ENCODE measurements at regions not wholly inside any gene's neighbourhood (a gene's known extent, or its start where the extent isn't known, plus 50 kb on each side); places are given as distances from the start of the nearest gene placed in this dataset.

GRCh38 chr12:68538726-68539614 is 71.7 kb upstream of the RAP1B start (continued):
- no peak for TF ChIP-seq CTCF (IDR thresholded peaks at IDR 0.05 in 2 of 3, conservative IDR thresholded peaks at IDR 0.05 in 1 of 3; ENCODE audit: borderline replicate concordance in 1 of 3, insufficient read depth in 1 of 3, low read depth in 2 of 3, low read length in 2 of 3)
- no peak for TF ChIP-seq JUND (IDR thresholded peaks at IDR 0.05)
- no peak for TF ChIP-seq POLR2AphosphoS5 (IDR thresholded peaks at IDR 0.05; ENCODE audit: low read depth, low read length)
- no peak for TF ChIP-seq SP1 (IDR thresholded peaks at IDR 0.05; ENCODE audit: low read depth)
- no peak for TF ChIP-seq SRF (IDR thresholded peaks at IDR 0.05; ENCODE audit: low read depth)
- no peak for TF ChIP-seq ZFX (IDR thresholded peaks at IDR 0.05)

GRCh38 chr12:68539615-68539952 is 71.1 kb upstream of the RAP1B start:
- H3K4me2 ChIP-seq (ENCODE audit: low read length) = no peak overlapping the region
- H3K9ac ChIP-seq (ENCODE audit: low read length) = no peak overlapping the region
- H4K20me1 ChIP-seq (ENCODE audit: insufficient read depth) = no peaks in the 10 kb centered on the region
- ChIA-PET CTCF (no interaction called here), POLR2A (no interaction called here), RAD21 (ENCODE audit: low non-redundant PET in 1 of 2, low total read pairs in 2 of 2, uncharacterized antibody in 2 of 2, unreplicated experiment in 2 of 2) (no interaction called here)
- intact Hi-C loops (cut with micrococcal nuclease) = no loop called here
- no peaks in the 10 kb centered on the region for H3K4me1 ChIP-seq (ENCODE audit: control insufficient read depth in 1 of 2, insufficient read depth in 2 of 2, low read length in 2 of 2)
- no peak overlapping the region for H3K4me3 ChIP-seq (replicated peaks in 1 of 2; ENCODE audit: low read depth in 1 of 2, low read length in 2 of 2)
- no peaks in the 10 kb centered on the region for H3K9me2 ChIP-seq (ENCODE audit: insufficient read depth)
- H2AFZ ChIP-seq (ENCODE audit: low read depth, low read length, poor library complexity, severe bottlenecking) = no peak overlapping the region
- no peaks in the 10 kb centered on the region for H3K79me2 ChIP-seq (ENCODE audit: insufficient read depth, low read length)
- TF ChIP-seq TCF7L2 (IDR thresholded peaks at IDR 0.05; ENCODE audit: borderline replicate concordance, extremely low read depth, insufficient read depth, insufficient read length) (no peak), ZBTB33 (IDR thresholded peaks at IDR 0.05; ENCODE audit: extremely low read depth, insufficient replicate concordance, low read length) (no peak), ATF3 (IDR thresholded peaks at IDR 0.05) (no peak), EZH2phosphoT487 (IDR thresholded peaks at IDR 0.05; ENCODE audit: borderline replicate concordance) (no peak), EGR1 (IDR thresholded peaks at IDR 0.05; ENCODE audit: low read depth) (no peak), ELF1 (IDR thresholded peaks at IDR 0.05; ENCODE audit: borderline replicate concordance, low read depth) (no peak), ZFX (IDR thresholded peaks at IDR 0.05) (no peak), REST (IDR thresholded peaks at IDR 0.05; ENCODE audit: low read depth) (no peak), JUND (IDR thresholded peaks at IDR 0.05) (no peak), MAX (IDR thresholded peaks at IDR 0.05) (no peak), CBX3 (IDR thresholded peaks at IDR 0.05; ENCODE audit: low read depth) (no peak), FOSL1 (IDR thresholded peaks at IDR 0.05; ENCODE audit: low read depth) (no peak)
- H3K36me3 ChIP-seq (ENCODE audit: control insufficient read depth in 1 of 2, insufficient read depth in 2 of 2, low read length in 2 of 2) = no peaks in the 10 kb centered on the region
- H3K27ac ChIP-seq (ENCODE audit: low read depth, low read length) = no peak overlapping the region
- H3K27me3 ChIP-seq (ENCODE audit: insufficient read depth, low read length) = no peaks in the 10 kb centered on the region
- no peaks in the 10 kb centered on the region for H3K9me3 ChIP-seq (ENCODE audit: control insufficient read depth in 1 of 2, insufficient read depth in 1 of 2, low read depth in 1 of 2, low read length in 2 of 2)
- no peak for DNase-seq (ENCODE audit: low read depth, low spot score)
- no TSS peak for BruUV-seq (replicated peaks)
- no peak for ATAC-seq
